ENCODE measurements at regions not wholly inside any gene's neighbourhood (a gene's known extent, or its start where the extent isn't known, plus 50 kb on each side); places are given as distances from the start of the nearest gene placed in this dataset.

GRCh38 chr16:73354434-73354833, 306.5 kb upstream of the ZFHX3 start:
- TF ChIP-seq POLR2A (IDR thresholded peaks at IDR 0.05; ENCODE audit: low read depth, low read length) (no peak), POLR2AphosphoS5 (IDR thresholded peaks at IDR 0.05; ENCODE audit: low read depth, low read length) (no peak), TAF1 (IDR thresholded peaks at IDR 0.05; ENCODE audit: borderline replicate concordance, low read depth, low read length) (no peak)
